NCI-H187 (cell line): ENCODE measurements at regions not wholly inside any gene's neighbourhood (a gene's known extent, or its start where the extent isn't known, plus 50 kb on each side); places are given as distances from the start of the nearest gene placed in this dataset.
"Not testable (repeated sequence)": the region's sequence is repeated elsewhere in the genome, so short reads cannot be mapped to it uniquely, and the experiment has no call there.

Source experiments
- DNase-seq, 2 experiments: peaks; one replicate each; lab custom pipeline; 2025; lab: John Stamatoyannopoulos, UW

GRCh38 chr5:98368141-98368540, 405.3 kb upstream of the RGMB start:
- DNase-seq: no peak

- DNase-seq: no peak
Observed at GRCh38 chr5:98372351-98372750, 401.1 kb upstream of the RGMB start.

- no peak for DNase-seq
Observed at GRCh38 chr5:98391921-98392625, 381.4 kb upstream of the RGMB start.

GRCh38 chr5:98393205-98393604, 380.3 kb upstream of the RGMB start:
- not testable (repeated sequence) for DNase-seq

GRCh38 chr5:98397081-98397480, 376.4 kb upstream of the RGMB start:
- DNase-seq: no peak

GRCh38 chr5:98398465-98398864, 375.0 kb upstream of the RGMB start:
- no peak for DNase-seq

- no peak for DNase-seq
Observed at GRCh38 chr5:98401656-98402055, 371.8 kb upstream of the RGMB start.

GRCh38 chr5:98402130-98402529, 371.3 kb upstream of the RGMB start:
- no peak for DNase-seq

GRCh38 chr5:98403131-98403530, 370.3 kb upstream of the RGMB start:
- no peak for DNase-seq

GRCh38 chr5:98414938-98415337, 358.5 kb upstream of the RGMB start:
- no peak for DNase-seq

GRCh38 chr5:98415663-98416062, 357.8 kb upstream of the RGMB start:
- no peak for DNase-seq

GRCh38 chr5:98416541-98416940, 356.9 kb upstream of the RGMB start:
- DNase-seq: no peak

GRCh38 chr5:98419825-98420224, 353.6 kb upstream of the RGMB start:
- DNase-seq: no peak

GRCh38 chr5:98424681-98425450, 348.6 kb upstream of the RGMB start:
- DNase-seq: no peak

- no peak for DNase-seq
Observed at GRCh38 chr5:98425640-98426039, 347.8 kb upstream of the RGMB start.

- no peak for DNase-seq
Observed at GRCh38 chr5:98428806-98429205, 344.7 kb upstream of the RGMB start.

GRCh38 chr5:98432378-98432777, 341.1 kb upstream of the RGMB start:
- DNase-seq: no peak

- no peak for DNase-seq
Observed at GRCh38 chr5:98433022-98433421, 340.4 kb upstream of the RGMB start.

GRCh38 chr5:98433673-98434072, 339.8 kb upstream of the RGMB start:
- no peak for DNase-seq

- no peak for DNase-seq
Observed at GRCh38 chr5:98436667-98437066, 336.8 kb upstream of the RGMB start.

- no peak for DNase-seq
Observed at GRCh38 chr5:98442448-98442847, 331.0 kb upstream of the RGMB start.

GRCh38 chr5:98443881-98444280, 329.6 kb upstream of the RGMB start:
- DNase-seq: no peak

GRCh38 chr5:98453296-98453695, 320.2 kb upstream of the RGMB start:
- no peak for DNase-seq

GRCh38 chr5:98454407-98454806, 319.1 kb upstream of the RGMB start:
- no peak for DNase-seq
